Activated T-helper 9 cell treated with anti-CD3 and anti-CD28 coated beads, Interleukin-2, amount 50 U/mL, for 16 hours (primary cell): ENCODE measurements at regions not wholly inside any gene's neighbourhood (a gene's known extent, or its start where the extent isn't known, plus 50 kb on each side); places are given as distances from the start of the nearest gene placed in this dataset.
"Not testable (repeated sequence)": the region's sequence is repeated elsewhere in the genome, so short reads cannot be mapped to it uniquely, and the experiment has no call there.

ENCODE experiments used
- DNase-seq: peaks from one replicate; pipeline ENCODE4 v3.0.0-alpha.2; 2020; ENCODE audit warnings: low read depth

DNA sequence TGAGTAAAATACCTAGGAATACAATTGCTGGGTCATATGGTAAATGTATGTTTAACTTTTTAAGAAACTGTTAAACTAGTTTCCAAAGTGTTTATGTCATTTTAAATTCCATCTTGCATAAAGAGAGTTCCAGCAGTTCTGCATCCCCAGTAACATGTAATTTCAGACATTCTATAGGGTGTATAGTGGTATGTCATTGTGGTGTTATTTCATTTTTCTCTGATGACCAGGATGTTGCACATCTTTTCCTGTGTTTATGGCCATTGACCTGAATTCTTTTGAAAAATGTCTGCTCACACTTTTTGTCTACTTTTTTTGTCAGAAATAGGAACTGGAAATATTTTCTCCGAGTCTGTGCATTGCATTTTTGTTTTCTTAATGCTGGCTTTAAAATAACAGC is 128.9 kb downstream of the TMEM200A start:
- DNase-seq, result no peak

DNA sequence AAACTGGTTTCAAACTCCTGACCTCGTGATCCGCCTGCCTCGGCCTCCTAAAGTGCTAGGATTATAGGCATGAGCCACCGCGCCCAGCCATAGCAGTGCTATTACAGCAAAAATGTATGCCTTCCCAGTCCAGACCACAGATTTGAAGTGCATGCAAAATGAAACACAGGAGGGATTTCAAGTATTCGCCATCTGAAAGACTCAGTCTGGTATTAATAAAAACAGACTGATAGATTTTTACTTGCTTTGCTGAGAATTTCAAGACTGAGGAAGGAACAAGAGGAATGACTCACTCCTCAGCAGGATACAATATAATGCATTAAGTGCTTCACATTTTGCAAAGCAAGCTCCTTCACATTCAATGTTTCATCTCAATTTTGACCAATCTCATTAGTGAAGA is 134.9 kb downstream of the TMEM200A start:
- DNase-seq, result no peak

DNA sequence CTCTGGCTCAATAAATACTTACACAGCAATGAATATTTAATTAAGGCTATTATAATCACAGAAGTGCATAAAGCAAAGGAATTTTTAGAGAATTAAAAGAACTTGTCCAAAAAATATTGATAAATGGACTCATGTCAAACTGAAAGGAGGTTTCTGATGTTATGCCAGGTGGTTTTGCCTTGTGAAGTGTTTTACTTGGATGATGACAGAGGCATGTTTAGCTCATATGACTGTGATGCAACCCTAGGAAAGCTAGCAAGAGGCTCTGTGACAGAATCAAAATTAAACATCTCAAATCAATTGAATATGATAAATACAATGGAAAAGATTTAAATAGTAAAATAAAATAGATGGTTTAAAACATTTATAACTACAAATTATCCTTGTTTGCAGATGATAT is 137.3 kb downstream of the TMEM200A start:
- DNase-seq, result no peak

DNA sequence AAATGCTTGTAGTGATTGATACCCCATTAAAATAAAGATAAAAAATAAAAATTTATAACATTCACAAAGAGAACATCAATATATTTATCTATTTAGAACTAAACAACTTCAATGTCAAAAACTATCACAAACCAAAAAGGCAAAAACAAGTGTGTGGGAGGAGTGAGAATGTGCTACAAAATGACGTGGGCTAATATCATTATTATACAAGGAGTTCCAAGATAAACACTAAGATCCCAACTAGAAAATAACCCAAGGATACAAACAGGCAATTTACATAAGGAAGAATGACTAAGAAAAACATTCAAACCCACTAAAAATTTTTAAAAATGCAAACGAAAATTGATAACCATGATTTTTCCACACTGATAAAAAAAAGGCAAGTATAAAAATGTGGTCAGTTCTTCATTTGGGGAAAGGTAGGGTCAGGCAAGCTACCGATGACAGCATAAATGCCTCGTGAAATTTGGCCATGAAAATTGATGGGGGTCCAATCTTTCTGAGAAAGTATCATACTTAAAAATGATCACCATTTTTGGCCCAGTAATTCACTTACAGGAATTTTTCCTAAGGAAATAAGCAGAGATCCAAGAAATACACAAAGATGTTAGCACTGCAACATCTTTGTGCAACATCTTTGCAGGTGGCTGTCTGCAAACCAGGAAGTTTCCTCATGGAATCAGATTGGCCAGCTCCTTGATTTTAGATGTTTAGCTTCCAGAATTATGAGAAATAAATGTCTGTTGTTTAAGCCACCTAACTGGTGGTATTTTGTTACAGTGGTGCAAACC is 140.2 kb downstream of the TMEM200A start:
- DNase-seq, result no peak

DNA sequence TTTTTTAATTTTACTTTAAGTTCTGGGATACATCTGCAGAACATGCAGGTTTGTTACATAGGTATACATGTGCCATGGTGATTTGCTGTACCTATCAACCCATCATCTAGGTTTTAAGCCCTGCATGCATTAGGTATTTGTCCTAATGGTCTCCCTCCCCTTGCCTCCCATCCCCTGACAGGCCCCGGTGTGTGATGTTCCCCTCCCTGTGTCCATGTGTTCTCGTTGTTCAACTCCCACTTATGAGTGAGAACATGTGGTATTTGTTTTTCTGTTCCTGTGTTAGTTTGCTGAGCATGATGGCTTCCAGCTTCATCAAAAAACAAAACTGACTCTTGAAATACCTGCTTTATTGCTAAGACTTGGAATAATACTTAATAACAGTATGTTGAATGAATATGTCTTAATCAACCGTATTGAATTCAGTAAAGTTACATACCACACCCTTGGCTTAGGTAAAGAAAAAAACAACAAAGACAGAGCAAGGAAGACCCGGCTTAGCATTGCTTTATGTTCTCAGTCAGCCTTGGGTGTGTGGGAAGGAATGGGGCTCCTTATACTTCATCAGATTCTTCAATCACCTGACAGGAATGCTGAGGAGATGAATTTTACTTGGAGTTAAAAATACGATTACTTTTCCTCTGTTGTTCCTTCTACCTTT is 141.3 kb downstream of the TMEM200A start:
- DNase-seq, result not testable (repeated sequence)

DNA sequence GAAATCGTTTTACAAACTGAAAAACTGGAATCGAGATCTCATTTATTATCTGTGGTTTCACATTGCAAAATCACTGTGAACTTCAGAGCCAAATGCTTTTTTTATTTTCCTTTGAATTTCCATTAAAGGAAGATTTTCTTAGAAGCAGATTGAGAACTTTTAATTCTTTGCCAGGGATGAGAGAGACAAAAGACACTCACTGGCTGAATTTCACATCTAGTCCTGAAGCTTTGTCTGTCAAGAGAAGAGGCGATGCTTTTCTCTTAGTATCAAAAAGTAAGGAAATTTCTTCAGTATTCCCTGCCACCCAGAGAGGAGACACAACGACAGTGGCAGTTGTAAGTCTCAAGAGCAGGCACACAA is 141.8 kb downstream of the TMEM200A start:
- no peak for DNase-seq

DNA sequence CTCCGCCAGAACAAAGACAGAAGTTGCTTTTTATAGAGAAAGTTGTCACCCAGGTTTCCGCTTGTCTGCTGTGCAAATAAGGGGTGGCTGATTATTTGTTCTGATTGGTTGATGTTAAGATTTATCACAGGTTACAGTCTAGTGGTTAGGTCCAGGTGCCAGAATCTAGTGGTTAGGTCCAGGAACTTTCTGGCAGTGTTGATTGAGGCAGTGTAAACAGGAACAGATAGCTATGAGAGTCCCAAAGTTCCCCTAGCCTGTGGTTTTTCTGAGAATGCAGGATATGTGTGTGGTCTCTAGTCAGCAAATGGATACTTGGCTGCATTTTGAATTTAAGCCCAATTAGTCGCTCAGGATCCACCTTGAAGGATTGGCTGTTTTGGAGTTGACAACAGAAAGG is 148.0 kb downstream of the TMEM200A start:
- no peak for DNase-seq

DNA sequence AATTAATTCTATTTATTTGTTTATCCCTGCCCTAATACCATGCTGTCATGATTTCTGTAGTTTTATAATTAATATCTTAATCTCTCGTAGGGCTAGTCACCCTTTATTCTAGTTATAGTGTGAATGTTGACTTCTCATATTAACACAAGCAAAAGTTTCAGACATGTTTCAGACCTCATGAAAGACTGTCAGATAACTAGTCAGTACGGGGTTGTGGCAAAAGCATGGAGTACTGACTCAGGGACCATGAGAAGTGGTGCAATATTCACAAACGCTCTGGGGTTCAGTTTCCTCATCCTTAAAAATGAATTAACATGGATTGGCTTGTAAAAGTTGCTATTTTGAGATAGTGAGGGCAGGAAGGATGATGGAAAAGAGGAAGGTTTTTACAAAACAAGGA is 148.9 kb downstream of the TMEM200A start:
- DNase-seq, result no peak

DNA sequence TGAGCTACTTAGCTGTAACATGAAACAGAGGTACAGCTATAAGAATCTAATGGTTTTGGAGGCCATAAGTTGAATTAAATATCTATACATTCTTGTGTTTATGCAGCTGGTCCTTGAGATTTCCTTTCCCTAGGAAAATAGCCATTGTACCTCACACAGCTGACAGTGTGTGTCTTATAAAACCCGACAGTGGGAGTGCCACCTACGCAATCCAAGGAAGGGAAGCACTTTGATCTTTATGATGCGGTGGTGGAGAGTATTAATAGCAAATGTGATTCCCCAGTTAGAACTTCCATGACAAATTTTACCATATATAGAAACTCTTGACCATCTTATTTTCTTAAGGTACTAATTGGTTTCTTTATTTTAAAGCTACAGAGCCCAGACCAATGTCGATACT is 149.5 kb downstream of the TMEM200A start:
- DNase-seq, result no peak

DNA sequence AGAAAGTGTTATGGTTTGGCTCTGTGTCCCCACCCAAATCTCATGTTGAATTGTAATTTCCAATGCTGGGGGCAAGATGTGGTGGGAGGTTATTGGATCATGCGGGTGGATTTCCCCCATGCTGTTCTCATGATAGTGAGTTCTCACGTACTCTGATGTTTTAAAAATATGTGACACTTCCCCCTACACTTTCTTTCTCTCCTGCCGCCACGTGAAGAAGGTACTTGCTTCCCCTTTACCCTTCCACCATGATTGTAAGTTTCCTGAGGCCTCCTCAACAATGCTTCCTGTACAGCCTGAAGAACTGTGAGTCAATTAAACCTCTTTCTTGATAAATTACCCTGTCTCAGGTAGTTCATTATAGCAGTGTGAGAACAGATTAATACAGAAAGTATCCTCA is 150.8 kb downstream of the TMEM200A start:
- no peak for DNase-seq

DNA sequence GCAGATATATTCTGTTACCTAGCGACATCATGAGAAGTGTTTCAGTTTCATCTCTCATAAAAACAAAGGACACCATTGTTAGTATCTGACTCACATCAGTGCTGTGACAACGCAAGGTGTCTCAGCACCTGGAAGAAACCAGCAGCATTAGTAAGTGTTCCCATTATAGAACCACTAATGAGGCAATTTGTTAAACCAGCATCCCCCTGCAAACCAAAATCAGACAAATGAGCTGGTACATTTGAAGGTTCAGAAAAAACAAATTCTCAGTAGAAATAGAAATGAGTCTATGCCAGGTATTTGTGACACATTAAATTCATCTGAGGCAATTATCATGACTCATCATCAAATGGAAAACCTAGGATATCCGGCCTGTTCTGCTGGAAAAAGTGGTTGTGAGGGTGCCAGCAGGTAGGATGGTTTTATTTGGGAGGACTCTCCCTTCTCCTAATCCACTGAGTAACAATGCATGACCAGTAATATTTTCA is 151.7 kb downstream of the TMEM200A start:
- DNase-seq, result no peak

DNA sequence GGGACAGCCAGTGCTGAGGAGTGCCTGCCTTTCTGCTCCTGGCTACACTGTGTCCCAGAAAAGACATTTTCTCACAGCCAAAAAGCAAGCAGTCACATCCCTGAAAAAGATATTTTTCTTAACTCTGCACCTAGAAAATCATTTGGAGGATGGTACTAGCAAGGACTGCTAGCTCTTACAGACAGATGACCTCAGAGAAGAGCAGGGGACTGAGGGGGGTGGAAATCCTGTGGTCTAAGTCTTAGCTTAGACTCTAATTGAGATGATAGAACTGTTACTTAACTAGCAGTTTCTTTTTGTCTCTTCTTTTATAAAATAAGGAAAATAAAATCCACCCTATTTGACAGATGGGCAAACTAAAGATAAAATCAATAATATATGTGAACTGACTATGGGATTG is 152.8 kb downstream of the TMEM200A start:
- DNase-seq, result no peak

DNA sequence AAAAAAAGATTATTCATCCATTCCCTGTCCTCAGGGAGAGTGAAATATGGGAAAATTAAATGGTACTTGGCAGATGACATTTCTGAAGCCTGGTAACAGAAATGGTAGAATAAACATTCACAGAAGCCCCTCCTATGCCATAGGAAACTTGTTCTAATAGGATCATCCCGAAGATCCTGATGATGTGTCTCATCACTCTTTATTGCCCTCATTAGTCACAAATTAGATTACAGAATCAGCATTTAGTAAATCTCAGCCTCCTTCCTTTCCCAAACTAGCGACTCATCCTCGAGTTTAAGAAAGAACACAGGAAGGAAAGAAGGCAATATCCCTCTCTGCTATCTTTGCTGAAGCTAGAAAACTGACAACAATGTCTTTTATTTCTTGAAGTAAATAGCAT is 154.4 kb downstream of the TMEM200A start:
- no peak for DNase-seq

DNA sequence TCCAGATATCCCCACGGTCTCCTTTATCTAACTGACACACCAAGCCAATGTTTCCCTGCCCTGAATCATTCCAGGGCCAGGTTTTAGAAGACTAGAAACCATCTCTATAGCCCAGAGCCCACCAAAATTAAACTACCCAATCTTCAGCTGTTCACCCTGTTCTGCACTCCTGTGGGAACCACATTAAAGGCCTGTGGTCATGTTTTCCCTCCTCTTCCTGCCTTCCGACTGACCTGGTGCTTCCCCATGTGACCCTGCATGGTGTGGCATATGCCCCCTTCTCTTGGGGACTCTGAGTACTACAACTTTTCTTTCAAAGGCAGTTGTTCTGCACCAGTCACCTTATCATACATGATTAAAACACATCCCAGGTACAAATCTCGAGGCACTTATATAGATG is 155.0 kb downstream of the TMEM200A start:
- no peak for DNase-seq

DNA sequence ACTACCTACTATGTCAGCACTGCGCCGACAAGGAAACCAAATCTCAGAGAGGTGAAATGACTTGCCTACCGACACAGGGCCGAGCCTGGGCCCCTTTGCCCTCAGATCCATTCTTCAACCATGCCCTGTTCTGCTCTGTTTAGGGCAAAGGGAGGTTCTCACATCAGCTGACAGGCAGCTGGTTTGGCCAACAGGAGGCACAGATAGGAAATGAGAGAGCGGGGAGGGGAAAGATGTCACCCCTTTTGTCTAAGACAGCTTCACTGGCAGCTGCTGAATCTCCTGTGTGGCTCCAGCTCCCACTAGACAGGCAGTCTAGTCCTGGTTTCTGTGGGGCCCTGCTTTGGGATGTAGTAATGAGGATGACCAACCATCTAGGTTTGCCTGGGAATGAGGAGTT is 158.7 kb downstream of the TMEM200A start:
- no peak for DNase-seq

DNA sequence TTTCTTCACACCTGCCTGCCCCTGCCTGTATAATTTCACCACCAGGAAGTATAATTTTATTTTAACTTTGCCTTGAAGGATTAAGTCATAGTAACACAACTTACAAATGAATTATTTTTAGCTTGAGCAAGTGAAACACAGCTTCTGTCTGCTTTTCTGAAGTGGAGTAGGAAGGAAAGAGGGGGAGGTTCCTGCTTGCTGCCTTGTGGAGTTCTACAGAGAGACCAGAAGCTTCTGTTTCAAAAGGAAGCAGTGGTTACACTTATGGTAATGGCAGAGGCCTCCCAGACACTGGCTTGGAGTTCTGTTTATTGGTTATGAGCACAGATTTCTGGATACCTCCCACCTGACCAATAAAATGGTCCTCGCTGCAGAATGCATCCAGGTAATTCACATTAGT is 159.6 kb downstream of the TMEM200A start:
- DNase-seq, result no peak

DNA sequence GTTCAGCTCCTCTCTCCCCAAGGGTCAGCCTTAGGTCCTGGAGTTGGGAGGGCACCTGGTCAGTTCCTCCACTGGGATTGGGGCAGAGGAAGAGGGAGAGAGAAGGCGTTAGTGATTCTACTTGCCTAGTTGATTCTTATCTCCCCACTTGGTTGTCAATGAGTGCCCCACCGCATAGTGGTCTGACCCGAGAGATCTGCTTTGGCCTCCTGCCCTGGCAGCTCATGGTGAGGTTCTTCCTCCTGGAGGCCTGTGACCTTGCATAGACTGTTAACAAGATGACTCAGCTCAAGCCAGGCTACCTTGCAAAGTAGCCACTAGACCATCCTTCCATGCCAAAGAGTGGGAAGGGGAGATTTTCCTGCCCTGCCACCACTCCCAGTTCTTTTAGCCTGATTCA is 160.6 kb downstream of the TMEM200A start:
- DNase-seq, result no peak

DNA sequence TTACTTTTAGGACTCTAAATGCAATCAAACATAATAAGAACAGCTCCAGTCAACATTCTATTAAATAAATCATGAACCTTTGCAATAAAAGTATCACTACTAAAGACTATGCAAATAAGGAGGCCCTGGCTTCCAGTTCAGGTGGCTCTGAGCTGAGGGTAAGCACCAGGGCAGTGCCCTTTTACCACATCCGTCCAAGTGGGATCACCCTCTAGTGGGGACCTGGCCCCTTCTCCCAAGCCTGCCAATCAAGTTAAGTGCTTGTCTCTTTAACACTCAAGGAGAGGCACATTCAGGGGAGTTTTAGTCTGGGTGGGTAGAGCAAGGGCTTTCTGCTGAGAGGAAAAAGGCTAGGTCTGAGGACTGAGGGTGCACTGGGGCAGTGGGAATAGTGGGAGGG is 161.4 kb downstream of the TMEM200A start:
- no peak for DNase-seq

DNA sequence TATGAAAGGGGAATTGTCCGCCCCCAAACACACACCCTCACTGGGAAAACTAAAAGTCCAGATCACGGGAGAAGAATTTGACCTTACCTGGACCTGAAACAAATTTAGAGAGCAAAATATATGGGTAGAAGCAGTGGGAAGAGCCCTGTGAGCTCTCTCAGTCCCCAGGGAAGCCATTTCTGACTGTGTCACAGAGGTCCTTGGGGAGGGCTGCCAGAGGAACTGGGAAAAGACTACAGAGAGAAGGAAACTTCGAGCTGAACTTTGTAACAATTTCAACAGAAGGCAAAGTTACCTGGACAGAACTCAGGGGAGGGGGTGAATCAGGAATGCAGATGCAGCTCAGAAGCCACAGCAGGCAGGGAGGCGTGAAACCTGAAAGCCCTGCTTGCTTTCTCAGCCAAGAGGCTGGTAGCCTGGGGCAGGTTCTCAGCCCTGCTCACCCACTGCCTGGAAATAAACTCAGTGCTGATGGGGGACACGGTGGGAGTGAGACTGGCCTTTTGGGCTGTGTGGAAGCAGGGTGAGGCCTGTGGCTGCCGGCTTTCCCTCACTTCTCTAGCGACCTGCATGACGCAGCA is 163.8 kb downstream of the TMEM200A start:
- DNase-seq, result no peak

DNA sequence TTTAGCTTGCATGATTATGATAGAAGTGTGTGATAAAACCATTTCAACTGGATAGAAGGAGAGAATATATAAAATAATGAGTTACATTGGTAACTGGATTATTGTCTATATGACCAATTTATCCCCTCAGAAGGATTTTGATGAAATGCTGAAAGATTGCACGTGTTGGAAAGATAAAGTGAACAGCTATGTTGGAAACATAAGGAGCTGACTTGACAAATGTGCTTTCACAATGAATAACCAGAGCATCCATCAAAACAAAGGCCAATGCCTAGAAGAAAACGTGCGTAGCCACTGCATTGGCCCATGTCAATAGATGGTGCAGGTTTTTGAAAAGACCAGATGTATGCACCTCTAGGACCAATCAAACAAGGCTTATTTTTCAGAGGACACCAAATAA is 168.8 kb downstream of the TMEM200A start:
- DNase-seq, result no peak

DNA sequence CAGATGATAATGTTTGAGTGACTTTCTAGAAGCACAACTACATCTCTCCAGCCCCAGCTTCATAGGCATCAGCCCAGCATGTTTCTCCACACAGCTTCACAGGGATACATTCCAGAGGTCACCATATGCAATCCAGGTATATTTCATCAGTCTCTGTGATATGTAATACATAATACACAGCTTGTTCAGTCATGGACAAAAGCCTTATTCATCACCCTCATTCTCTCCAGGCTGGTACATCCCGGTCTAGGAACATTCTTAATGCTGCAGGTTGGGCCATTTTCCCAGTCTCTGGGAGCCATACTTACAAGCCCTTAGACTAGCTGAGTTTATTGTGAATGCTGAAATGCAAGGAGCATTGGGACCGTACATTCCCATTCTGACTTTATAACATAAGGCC is 169.4 kb downstream of the TMEM200A start:
- DNase-seq, result no peak

DNA sequence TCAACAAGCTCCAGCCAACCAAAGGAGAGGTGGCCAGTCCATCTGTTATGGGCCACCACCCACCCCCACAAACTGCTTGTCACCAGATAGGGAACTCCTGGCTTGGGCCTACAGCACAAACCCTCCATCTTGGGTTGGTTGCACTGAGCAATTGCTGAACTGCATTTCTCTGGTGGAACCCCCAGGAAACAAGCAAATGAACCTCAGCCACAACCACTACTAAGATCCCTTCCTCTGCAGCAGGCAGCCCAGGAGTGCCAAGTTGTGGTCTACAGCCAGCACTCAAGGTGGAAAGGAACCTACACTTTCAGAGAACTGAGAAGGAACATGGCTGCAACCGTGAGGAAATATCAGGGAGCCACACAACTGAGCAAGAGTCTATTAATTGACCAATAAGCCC is 171.6 kb downstream of the TMEM200A start:
- DNase-seq, result no peak

DNA sequence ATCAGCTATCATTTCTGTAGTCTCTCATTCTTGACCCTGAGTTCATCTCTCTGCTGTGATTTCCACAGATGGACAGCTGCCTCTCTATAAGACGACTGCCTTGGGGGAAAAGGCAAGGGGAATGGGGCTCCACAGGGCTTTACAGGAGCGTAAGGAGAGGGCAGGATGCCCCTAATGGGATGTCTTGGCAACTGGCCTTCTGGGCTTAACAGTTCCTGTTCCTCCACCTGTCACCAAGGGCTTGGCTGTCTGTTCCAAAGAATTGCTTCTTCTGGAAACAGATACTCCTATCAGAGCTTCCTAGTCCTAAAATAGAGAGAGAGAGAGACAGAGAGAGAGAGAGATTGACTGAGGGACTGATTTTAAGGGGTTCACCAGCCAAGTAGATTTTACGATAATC is 181.9 kb downstream of the TMEM200A start:
- DNase-seq, result no peak
